NCI-H748 treated with DMSO at 0.1 percent for 48 hours (cell line): ENCODE measurements at regions not wholly inside any gene's neighbourhood (a gene's known extent, or its start where the extent isn't known, plus 50 kb on each side); places are given as distances from the start of the nearest gene placed in this dataset.
A peak's percentile ranks its signal among the peaks of the same experiment; 100 is the strongest.

ENCODE experiments used
- DNase-seq: peaks from one replicate; lab custom pipeline; 2025; lab: John Stamatoyannopoulos, UW

- no peak for DNase-seq
Observed at GRCh38 chr15:60214201-60214600, 183.6 kb downstream of the ANXA2 start.

GRCh38 chr15:60215225-60215963 lies 182.4 kb downstream of the ANXA2 start:
- DNase-seq = no peak

GRCh38 chr15:60217161-60217560 lies 180.6 kb downstream of the ANXA2 start:
- no peak for DNase-seq

- no peak for DNase-seq
Observed at GRCh38 chr15:60218256-60218655, 179.5 kb downstream of the ANXA2 start.

- no peak for DNase-seq
Observed at GRCh38 chr15:60219866-60220265, 177.9 kb downstream of the ANXA2 start.

GRCh38 chr15:60221356-60221755 lies 176.4 kb downstream of the ANXA2 start:
- no peak for DNase-seq

GRCh38 chr15:60222404-60222803 lies 175.4 kb downstream of the ANXA2 start:
- no peak for DNase-seq

GRCh38 chr15:60223176-60223575 lies 174.6 kb downstream of the ANXA2 start:
- no peak for DNase-seq

GRCh38 chr15:60226924-60227323 lies 170.9 kb downstream of the ANXA2 start:
- no peak for DNase-seq

GRCh38 chr15:60228101-60228500 lies 169.7 kb downstream of the ANXA2 start:
- no peak for DNase-seq

- no peak for DNase-seq
Observed at GRCh38 chr15:60228619-60229018, 169.2 kb downstream of the ANXA2 start.

GRCh38 chr15:60235951-60236710 lies 161.7 kb downstream of the ANXA2 start:
- DNase-seq = no peak

GRCh38 chr15:60237446-60237845 lies 160.3 kb downstream of the ANXA2 start:
- no peak for DNase-seq

- no peak for DNase-seq
Observed at GRCh38 chr15:60243769-60244168, 154.0 kb downstream of the ANXA2 start.

GRCh38 chr15:60244813-60245212 lies 153.0 kb downstream of the ANXA2 start:
- no peak for DNase-seq

GRCh38 chr15:60250316-60250715 lies 147.5 kb downstream of the ANXA2 start:
- DNase-seq = no peak

- peak; percentile 79 for DNase-seq
Observed at GRCh38 chr15:60251300-60252070, 146.3 kb downstream of the ANXA2 start.

- no peak for DNase-seq
Observed at GRCh38 chr15:60254416-60254815, 143.4 kb downstream of the ANXA2 start.

GRCh38 chr15:60255390-60255789 lies 142.4 kb downstream of the ANXA2 start:
- DNase-seq = no peak

GRCh38 chr15:60257591-60258159 lies 140.1 kb downstream of the ANXA2 start:
- DNase-seq = no peak

- no peak for DNase-seq
Observed at GRCh38 chr15:60259469-60259868, 138.3 kb downstream of the ANXA2 start.

- DNase-seq = no peak
Observed at GRCh38 chr15:60264088-60264487, 133.7 kb downstream of the ANXA2 start.
